Suppressor macrophage treated with lipopolysaccharide for 1 hour (primary cell): ENCODE measurements at regions not wholly inside any gene's neighbourhood (a gene's known extent, or its start where the extent isn't known, plus 50 kb on each side); places are given as distances from the start of the nearest gene placed in this dataset.

Experiments used
- DNase-seq, 3 donors: peaks; one replicate each; pipeline ENCODE4 v3.0.0-alpha.2; 2020 to 2022

GRCh38 chr17:56011406-56012131 lies 141.7 kb upstream of the ANKFN1 start:
- DNase-seq = no peak

- no peak for DNase-seq
Observed at GRCh38 chr17:56018211-56018610, 135.1 kb upstream of the ANKFN1 start.

GRCh38 chr17:56020369-56020768 lies 132.9 kb upstream of the ANKFN1 start:
- DNase-seq = peak; percentile 26 to 39 (median 26)

- DNase-seq = peak in 2 of 3 donors; percentile 8 to 21
Observed at GRCh38 chr17:56021681-56022190, 131.5 kb upstream of the ANKFN1 start.

- DNase-seq = no peak
Observed at GRCh38 chr17:56023851-56024250, 129.4 kb upstream of the ANKFN1 start.

GRCh38 chr17:56026915-56027314 lies 126.4 kb upstream of the ANKFN1 start:
- DNase-seq = no peak

- DNase-seq = no peak
Observed at GRCh38 chr17:56028837-56029236, 124.4 kb upstream of the ANKFN1 start.

GRCh38 chr17:56030009-56030624 lies 123.2 kb upstream of the ANKFN1 start:
- DNase-seq = no peak

GRCh38 chr17:56031636-56032035 lies 121.6 kb upstream of the ANKFN1 start:
- peak in 1 of 3 donors; percentile 3 for DNase-seq

GRCh38 chr17:56034197-56034635 lies 119.1 kb upstream of the ANKFN1 start:
- no peak for DNase-seq

- no peak for DNase-seq
Observed at GRCh38 chr17:56038131-56038530, 115.1 kb upstream of the ANKFN1 start.

GRCh38 chr17:56045872-56046271 lies 107.4 kb upstream of the ANKFN1 start:
- DNase-seq = no peak

- DNase-seq = no peak
Observed at GRCh38 chr17:56047331-56047730, 105.9 kb upstream of the ANKFN1 start.

GRCh38 chr17:56057869-56058268 lies 95.4 kb upstream of the ANKFN1 start:
- no peak for DNase-seq

- DNase-seq = no peak
Observed at GRCh38 chr17:56064506-56064905, 88.8 kb upstream of the ANKFN1 start.

GRCh38 chr17:56074361-56074890 lies 78.8 kb upstream of the ANKFN1 start:
- DNase-seq = no peak

- no peak for DNase-seq
Observed at GRCh38 chr17:56076980-56077379, 76.3 kb upstream of the ANKFN1 start.

- DNase-seq = no peak
Observed at GRCh38 chr17:56083475-56083874, 69.8 kb upstream of the ANKFN1 start.

GRCh38 chr17:56085576-56086267 lies 67.6 kb upstream of the ANKFN1 start:
- no peak for DNase-seq

- DNase-seq = no peak
Observed at GRCh38 chr17:56087199-56087598, 66.1 kb upstream of the ANKFN1 start.

- no peak for DNase-seq
Observed at GRCh38 chr17:56096026-56096810, 57.1 kb upstream of the ANKFN1 start.

- DNase-seq = no peak
Observed at GRCh38 chr17:56098746-56099145, 54.5 kb upstream of the ANKFN1 start.

GRCh38 chr17:56099649-56100048 lies 53.6 kb upstream of the ANKFN1 start:
- no peak for DNase-seq
